ENCODE measurements at regions not wholly inside any gene's neighbourhood (a gene's known extent, or its start where the extent isn't known, plus 50 kb on each side); places are given as distances from the start of the nearest gene placed in this dataset.

GRCh38 chr5:116375926-116376325 is 198.7 kb downstream of the SEMA6A start:
- TF ChIP-seq CTCF (IDR thresholded peaks at IDR 0.05; ENCODE audit: insufficient read depth, low read depth, low read length) = no peak
- TF ChIP-seq EZH2 (IDR thresholded peaks at IDR 0.05; ENCODE audit: insufficient read depth, low read length) = no peak

All from astrocyte (in vitro differentiated cells and primary cell).